Stomach smooth muscle (tissue), 2 donors: ENCODE measurements at regions not wholly inside any gene's neighbourhood (a gene's known extent, or its start where the extent isn't known, plus 50 kb on each side); places are given as distances from the start of the nearest gene placed in this dataset.

ENCODE experiments used
- H3K27ac ChIP-seq: one replicate; pipeline ENCODE4 v1.7.0; 2013; ENCODE audit warnings: mild to moderate bottlenecking, low read length, inconsistent platforms
- H3K27me3 ChIP-seq, 2 donors: one replicate each; pipeline ENCODE4 v1.7.0; 2013; ENCODE audit warnings: low read length in 2 of 2; ENCODE audit not compliant: insufficient read depth in 2 of 2, control insufficient read depth in 1 of 2
- H3K36me3 ChIP-seq, 2 donors: one replicate each; pipeline ENCODE4 v1.7.0; 2013; ENCODE audit warnings: low read length in 2 of 2; ENCODE audit not compliant: control insufficient read depth in 2 of 2, insufficient read depth in 2 of 2
- H3K4me1 ChIP-seq: one replicate; pipeline ENCODE4 v1.7.0; 2013; ENCODE audit warnings: low read length; ENCODE audit not compliant: control insufficient read depth, insufficient read depth
- H3K4me3 ChIP-seq, 2 donors: one replicate each; pipeline ENCODE4 v1.7.0; 2013; ENCODE audit warnings: low read length in 2 of 2
- H3K9ac ChIP-seq, 2 donors: one replicate each; pipeline ENCODE4 v1.7.0; 2013; ENCODE audit warnings: low read length in 2 of 2, mild to moderate bottlenecking in 1 of 2
- H3K9me3 ChIP-seq, 2 donors: one replicate each; pipeline ENCODE4 v1.7.0; 2013; ENCODE audit warnings: low read length in 2 of 2; ENCODE audit not compliant: control insufficient read depth in 2 of 2
- donor health status: healthy.
- donor health status: Pancreatic carcinoma.

GRCh38 chr5:68658810-68659372 is 434.9 kb upstream of the SLC30A5 start:
- no peak overlapping the region for H3K9ac ChIP-seq
- no peaks in the 10 kb centered on the region for H3K4me1 ChIP-seq
- H3K36me3 ChIP-seq, result no peaks in the 10 kb centered on the region
- no peaks in the 10 kb centered on the region for H3K27me3 ChIP-seq
- H3K4me3 ChIP-seq, result no peak overlapping the region
- no peak overlapping the region for H3K27ac ChIP-seq
- no peaks in the 10 kb centered on the region for H3K9me3 ChIP-seq

- no peak overlapping the region for H3K27ac ChIP-seq
- no peaks in the 10 kb centered on the region for H3K4me1 ChIP-seq
Observed at GRCh38 chr5:68659881-68660280, 433.9 kb upstream of the SLC30A5 start.

GRCh38 chr5:68661237-68661636 is 432.6 kb upstream of the SLC30A5 start:
- Histone ChIP-seq H3K27ac (no peak overlapping the region), H3K4me1 (no peaks in the 10 kb centered on the region), H3K9me3 (no peaks in the 10 kb centered on the region), H3K4me3 (no peak overlapping the region), H3K36me3 (no peaks in the 10 kb centered on the region), H3K9ac (no peak overlapping the region), H3K27me3 (no peaks in the 10 kb centered on the region)

More at GRCh38 chr5:68659881-68660280, 433.9 kb upstream of the SLC30A5 start:
- no peaks in the 10 kb centered on the region for H3K27me3 ChIP-seq
- no peaks in the 10 kb centered on the region for H3K36me3 ChIP-seq
- no peak overlapping the region for H3K4me3 ChIP-seq
- no peaks in the 10 kb centered on the region for H3K9me3 ChIP-seq
- no peak overlapping the region for H3K9ac ChIP-seq

- Histone ChIP-seq H3K27ac (no peak overlapping the region), H3K4me1 (no peaks in the 10 kb centered on the region), H3K4me3 (no peak overlapping the region), H3K9ac (no peak overlapping the region), H3K27me3 (no peaks in the 10 kb centered on the region), H3K36me3 (no peaks in the 10 kb centered on the region), H3K9me3 (no peaks in the 10 kb centered on the region)
Observed at GRCh38 chr5:68662804-68663307, 431.0 kb upstream of the SLC30A5 start.

DNA sequence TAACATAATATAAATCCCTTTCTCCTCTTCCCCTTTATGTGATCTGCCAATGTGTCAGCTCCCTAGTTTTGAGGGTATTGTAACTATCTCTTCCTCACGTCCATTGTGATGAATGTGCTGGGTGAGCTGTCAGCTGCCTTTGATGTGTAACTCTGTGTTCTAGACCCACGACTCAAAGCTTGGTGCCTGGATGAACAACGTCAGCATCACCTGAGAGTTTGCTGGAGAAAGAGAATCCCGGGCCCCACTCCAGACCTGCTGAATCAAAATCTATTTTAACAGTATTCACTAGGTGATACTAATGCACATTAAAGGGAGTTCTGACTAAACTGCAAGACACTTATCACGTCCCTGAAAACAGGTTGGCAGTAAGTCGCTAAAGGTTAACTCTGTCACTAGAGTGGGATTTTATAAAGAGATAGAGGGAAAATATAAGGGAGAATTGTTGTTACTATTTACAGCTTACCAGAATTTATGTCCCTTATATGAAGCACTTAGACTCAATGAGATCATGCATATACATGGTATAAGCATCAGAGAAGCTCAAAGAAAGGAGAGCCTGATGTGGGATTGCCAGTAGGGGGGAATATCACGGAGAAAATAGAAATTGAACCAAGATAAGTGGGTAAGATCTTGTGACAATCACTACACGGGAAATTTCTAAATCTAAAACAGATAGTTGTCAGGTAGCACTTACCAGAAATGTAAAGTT is 423.8 kb upstream of the SLC30A5 start:
- Histone ChIP-seq H3K4me3 (no peak overlapping the region), H3K27me3 (peaks cover 0 to 2% of the 10 kb centered on the region in 2 donors), H3K4me1 (no peaks in the 10 kb centered on the region), H3K9me3 (no peaks in the 10 kb centered on the region), H3K27ac (no peak overlapping the region), H3K9ac (no peak overlapping the region), H3K36me3 (no peaks in the 10 kb centered on the region)

- H3K4me1 ChIP-seq, result no peaks in the 10 kb centered on the region
- peak overlapping the region in 1 of 2 donors; percentile 5 for H3K9ac ChIP-seq
- no peak overlapping the region for H3K27ac ChIP-seq
- H3K4me3 ChIP-seq, result peak overlapping the region in 1 of 2 donors; percentile 29
- H3K9me3 ChIP-seq, result no peaks in the 10 kb centered on the region
- H3K36me3 ChIP-seq, result no peaks in the 10 kb centered on the region
- H3K27me3 ChIP-seq, result peaks cover 0 to 2% of the 10 kb centered on the region in 2 donors
Observed at GRCh38 chr5:68673106-68673822, 420.6 kb upstream of the SLC30A5 start.

DNA sequence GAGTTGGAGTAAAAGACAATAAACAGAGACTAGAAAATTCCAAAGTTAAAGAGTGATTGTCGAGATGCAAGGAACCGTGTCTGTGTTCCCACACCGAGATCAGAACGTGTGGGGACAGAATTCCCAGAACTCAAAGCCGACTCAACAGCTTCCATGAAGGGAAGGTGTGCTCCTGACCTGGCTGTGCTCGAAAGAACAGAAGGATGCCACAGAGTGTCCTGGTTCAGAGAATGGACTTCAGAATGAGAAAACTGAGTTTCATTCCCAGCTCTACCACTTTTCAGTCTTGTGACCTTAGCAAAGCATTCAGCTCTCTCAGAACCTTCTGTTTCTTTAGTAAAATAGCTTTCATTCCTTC is 420.0 kb upstream of the SLC30A5 start:
- Histone ChIP-seq H3K27ac (no peak overlapping the region), H3K9ac (no peak overlapping the region), H3K4me1 (no peaks in the 10 kb centered on the region), H3K4me3 (no peak overlapping the region), H3K27me3 (peaks cover 0 to 2% of the 10 kb centered on the region in 2 donors), H3K9me3 (no peaks in the 10 kb centered on the region), H3K36me3 (no peaks in the 10 kb centered on the region)

DNA sequence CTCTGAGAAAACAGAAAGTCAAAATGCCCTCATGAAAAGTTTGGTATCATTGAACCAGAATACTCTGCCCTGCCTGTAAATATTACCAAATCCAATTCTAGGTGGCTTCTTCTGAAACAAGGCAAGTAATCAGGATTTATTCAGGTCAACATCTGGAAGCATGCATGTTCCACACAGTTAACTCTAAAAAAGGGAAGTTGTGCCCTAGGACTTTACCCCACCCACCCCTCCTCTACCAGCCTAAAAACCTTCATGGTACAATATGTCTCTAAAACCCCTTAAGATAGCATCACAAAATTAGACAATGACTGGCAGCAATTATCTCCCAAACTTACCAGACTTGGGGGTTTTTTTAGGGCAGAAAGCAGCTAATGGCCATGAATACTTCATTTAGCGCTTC is 414.8 kb upstream of the SLC30A5 start:
- H3K27me3 ChIP-seq, result no peaks in the 10 kb centered on the region
- H3K4me3 ChIP-seq, result no peak overlapping the region
- no peaks in the 10 kb centered on the region for H3K9me3 ChIP-seq
- no peak overlapping the region for H3K27ac ChIP-seq
- no peak overlapping the region for H3K9ac ChIP-seq
- no peaks in the 10 kb centered on the region for H3K4me1 ChIP-seq
- H3K36me3 ChIP-seq, result no peaks in the 10 kb centered on the region

GRCh38 chr5:68680366-68680765 is 413.4 kb upstream of the SLC30A5 start:
- H3K9ac ChIP-seq, result no peak overlapping the region
- H3K9me3 ChIP-seq, result no peaks in the 10 kb centered on the region
- H3K4me3 ChIP-seq, result no peak overlapping the region
- H3K36me3 ChIP-seq, result no peaks in the 10 kb centered on the region
- H3K4me1 ChIP-seq, result no peaks in the 10 kb centered on the region
- H3K27me3 ChIP-seq, result no peaks in the 10 kb centered on the region
- H3K27ac ChIP-seq, result no peak overlapping the region

DNA sequence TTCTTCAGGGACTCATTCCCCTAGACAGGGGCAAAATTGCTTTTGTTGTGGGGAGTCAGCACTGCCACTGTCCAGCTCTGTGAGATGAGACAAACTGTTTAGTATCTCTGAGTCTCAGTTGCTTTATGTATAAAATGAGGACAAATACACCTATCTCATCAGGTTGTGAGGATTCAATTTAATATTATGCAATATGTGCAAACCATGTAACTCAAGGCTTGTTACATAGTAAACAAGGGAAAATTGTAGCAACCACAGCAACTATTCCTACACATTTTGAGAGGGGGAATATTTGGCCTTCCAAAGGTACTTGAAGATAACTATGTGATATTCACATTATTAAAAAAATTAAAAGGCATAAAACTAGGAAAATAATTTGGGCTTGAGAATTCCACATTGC is 411.9 kb upstream of the SLC30A5 start:
- H3K27ac ChIP-seq, result no peak overlapping the region
- no peaks in the 10 kb centered on the region for H3K36me3 ChIP-seq
- H3K9ac ChIP-seq, result no peak overlapping the region
- H3K4me3 ChIP-seq, result no peak overlapping the region
- no peaks in the 10 kb centered on the region for H3K4me1 ChIP-seq
- H3K27me3 ChIP-seq, result no peaks in the 10 kb centered on the region
- no peaks in the 10 kb centered on the region for H3K9me3 ChIP-seq
